CD14-positive monocyte (primary cell): ENCODE measurements at regions not wholly inside any gene's neighbourhood (a gene's known extent, or its start where the extent isn't known, plus 50 kb on each side); places are given as distances from the start of the nearest gene placed in this dataset.

Source experiments
- DNase-seq, 3 donors: peaks; one replicate each; pipeline ENCODE4 v3.0.0-alpha.2; 2011 to 2022
- H2AFZ ChIP-seq: 2 replicates; pipeline ENCODE4 v1.6.0; 2012; ENCODE audit warnings: mild to moderate bottlenecking, low read depth, low read length, inconsistent platforms; ENCODE audit not compliant: insufficient read depth, poor library complexity, severe bottlenecking
- H3K27ac ChIP-seq, 2 donors: 1 replicate in 1 of 2; 2 replicates in 1 of 2; pipeline ENCODE4 v1.5.1; 2012 to 2013; ENCODE audit warnings: low read length in 2 of 2, control low read depth in 1 of 2, inconsistent platforms in 1 of 2, low read depth in 1 of 2, mild to moderate bottlenecking in 1 of 2
- H3K27me3 ChIP-seq, 2 donors: one replicate each; pipeline versions ENCODE4 v1.6.0 to v1.6.1; 2011 to 2013; ENCODE audit warnings: low read length in 2 of 2; ENCODE audit not compliant: control insufficient read depth in 2 of 2, insufficient read depth in 2 of 2
- H3K36me3 ChIP-seq, 2 donors: replicated peaks in 1 of 2; 1 replicate in 1 of 2; 2 replicates in 1 of 2; pipeline versions ENCODE4 v1.5.1 to v1.6.1; 2012 to 2013; ENCODE audit warnings: low read length in 2 of 2, control low read depth in 1 of 2, inconsistent platforms in 1 of 2, mild to moderate bottlenecking in 1 of 2; ENCODE audit not compliant: insufficient read depth in 2 of 2, control insufficient read depth in 1 of 2
- H3K4me1 ChIP-seq, 2 donors: 1 replicate in 1 of 2; 2 replicates in 1 of 2; pipeline versions ENCODE4 v1.5.1 to v1.6.1; 2012 to 2013; ENCODE audit warnings: low read length in 2 of 2, control low read depth in 1 of 2, inconsistent platforms in 1 of 2, mild to moderate bottlenecking in 1 of 2, moderate library complexity in 1 of 2; ENCODE audit not compliant: insufficient read depth in 2 of 2, control insufficient read depth in 1 of 2
- H3K4me2 ChIP-seq: replicated peaks from 2 replicates; pipeline ENCODE3; 2012; ENCODE audit warnings: low read length, moderate library complexity, mild to moderate bottlenecking; ENCODE audit not compliant: poor library complexity, severe bottlenecking; ENCODE audit errors: extremely low read depth
- H3K4me3 ChIP-seq, 3 experiments: fragments of 200-600 bp in 1 of 3; sonication (generic) in 1 of 3; replicated peaks in 1 of 3; 1 replicate in 2 of 3; 2 replicates in 1 of 3; pipeline ENCODE4 v1.5.1; 2011 to 2013; ENCODE audit warnings: low read length in 3 of 3, mild to moderate bottlenecking in 3 of 3, control low read depth in 2 of 3, low read depth in 2 of 3, inconsistent platforms in 1 of 3, moderate library complexity in 1 of 3
- H3K79me2 ChIP-seq: 2 replicates; pipeline ENCODE4 v1.6.0; 2012; ENCODE audit warnings: mild to moderate bottlenecking, control low read depth, inconsistent platforms, low read length, moderate library complexity; ENCODE audit not compliant: insufficient read depth
- H3K9ac ChIP-seq: 2 replicates; pipeline ENCODE4 v1.6.0; 2017; ENCODE audit warnings: low read length, mild to moderate bottlenecking; ENCODE audit not compliant: insufficient read depth, poor library complexity, severe bottlenecking
- H3K9me3 ChIP-seq, 2 donors: replicated peaks in 1 of 2; 1 replicate in 1 of 2; 2 replicates in 1 of 2; pipeline versions ENCODE4 v1.5.1 to v1.6.1; 2012 to 2013; ENCODE audit warnings: low read length in 2 of 2, control low read depth in 1 of 2; ENCODE audit not compliant: control insufficient read depth in 1 of 2, insufficient read depth in 1 of 2
- H4K20me1 ChIP-seq: 2 replicates; pipeline ENCODE4 v1.6.0; 2012; ENCODE audit warnings: mild to moderate bottlenecking, low read length, control low read depth, moderate library complexity; ENCODE audit not compliant: insufficient read depth
- H3K27ac Mint-ChIP-seq, 7 donors: one replicate each; pipeline ENCODE4 v1.8.0; 2020; ENCODE audit warnings: mild to moderate bottlenecking in 7 of 7, mixed read lengths in 7 of 7, moderate library complexity in 6 of 7, inconsistent platforms in 2 of 7
- H3K27me3 Mint-ChIP-seq, 3 donors: one replicate each; pipeline ENCODE4 v1.8.0; 2021 to 2022; ENCODE audit warnings: low read depth in 3 of 3, mild to moderate bottlenecking in 3 of 3, mixed read lengths in 3 of 3, moderate library complexity in 3 of 3, inconsistent platforms in 1 of 3
- H3K36me3 Mint-ChIP-seq, 2 donors: one replicate each; pipeline ENCODE4 v1.8.0; 2020; ENCODE audit warnings: mixed read lengths in 2 of 2, inconsistent platforms in 1 of 2, mild to moderate bottlenecking in 1 of 2
- H3K4me1 Mint-ChIP-seq: one replicate; pipeline ENCODE4 v1.8.0; 2020; ENCODE audit warnings: mild to moderate bottlenecking, mixed read lengths
- H3K4me3 Mint-ChIP-seq, 2 donors: one replicate each; pipeline ENCODE4 v1.8.0; 2020; ENCODE audit warnings: mild to moderate bottlenecking in 2 of 2, mixed read lengths in 2 of 2, moderate library complexity in 1 of 2
- H3K9me3 Mint-ChIP-seq, 7 donors: one replicate each; pipeline ENCODE4 v1.8.0; 2020 to 2022; ENCODE audit warnings: mixed read lengths in 7 of 7, mild to moderate bottlenecking in 6 of 7, moderate library complexity in 6 of 7, inconsistent platforms in 2 of 7
- WGBS: methylation state at CpG from one replicate; pipeline ENCODE4 v1.1.5; 2013; ENCODE audit warnings: missing lambda C conversion rate; ENCODE audit not compliant: insufficient coverage; 5-methylcytosine and 5-hydroxymethylcytosine counted together
- intact Hi-C, 2 donors: fragments of 100-400 bp; cut with micrococcal nuclease; formaldehyde crosslinking; loops; one replicate each; pipeline versions ENCODE4 v1.15.0 to v1.15.1; 2023
- TF ChIP-seq, protein P1 (sequence below): fragments of 200-600 bp; IDR thresholded peaks from one replicate; pipeline ENCODE4 v1.8.0; 2022; ENCODE audit warnings: antibody characterized with exemption, mild to moderate bottlenecking

DNA sequence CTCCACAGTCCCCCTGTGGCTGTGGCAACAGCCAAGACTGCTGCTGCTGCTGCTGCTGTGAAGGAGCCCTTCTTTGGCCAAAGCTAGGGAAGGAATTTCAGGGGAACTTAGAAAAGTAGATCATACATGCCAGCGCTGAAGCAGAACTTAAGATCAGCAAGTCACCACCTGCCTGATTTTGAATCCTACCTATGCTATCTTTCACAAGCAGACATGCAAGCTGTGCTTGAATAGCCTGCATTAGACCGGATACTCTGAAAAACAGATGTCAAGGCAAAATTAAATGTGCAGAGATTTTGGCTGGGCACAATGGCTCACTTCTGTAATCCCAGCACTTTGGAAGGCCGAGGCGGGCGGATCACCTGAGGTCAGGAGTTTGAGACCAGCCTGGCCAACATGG is 99.3 kb upstream of the ZNF366 start:
- Histone ChIP-seq H3K9me3 (no peaks in the 10 kb centered on the region), H2AFZ (no peak overlapping the region), H4K20me1 (no peaks in the 10 kb centered on the region), H3K36me3 (no peaks in the 10 kb centered on the region), H3K27ac (no peak overlapping the region), H3K4me3 (no peak overlapping the region), H3K4me2 (no peak overlapping the region), H3K4me1 (no peaks in the 10 kb centered on the region), H3K9ac (no peak overlapping the region), H3K79me2 (no peaks in the 10 kb centered on the region), H3K27me3 (no peaks in the 10 kb centered on the region)
- no peak overlapping the region for H3K27ac Mint-ChIP-seq
- H3K9me3 Mint-ChIP-seq = peaks cover 0 to 2% (median 0%) of the 10 kb centered on the region in 7 donors
- WGBS = 100% methylated on average over 2 of the region's 5 CpGs
- DNase-seq = no peak
- H3K27me3 Mint-ChIP-seq = peaks cover 0 to 8% (median 2%) of the 10 kb centered on the region in 3 donors
- TF ChIP-seq, protein P1, sequence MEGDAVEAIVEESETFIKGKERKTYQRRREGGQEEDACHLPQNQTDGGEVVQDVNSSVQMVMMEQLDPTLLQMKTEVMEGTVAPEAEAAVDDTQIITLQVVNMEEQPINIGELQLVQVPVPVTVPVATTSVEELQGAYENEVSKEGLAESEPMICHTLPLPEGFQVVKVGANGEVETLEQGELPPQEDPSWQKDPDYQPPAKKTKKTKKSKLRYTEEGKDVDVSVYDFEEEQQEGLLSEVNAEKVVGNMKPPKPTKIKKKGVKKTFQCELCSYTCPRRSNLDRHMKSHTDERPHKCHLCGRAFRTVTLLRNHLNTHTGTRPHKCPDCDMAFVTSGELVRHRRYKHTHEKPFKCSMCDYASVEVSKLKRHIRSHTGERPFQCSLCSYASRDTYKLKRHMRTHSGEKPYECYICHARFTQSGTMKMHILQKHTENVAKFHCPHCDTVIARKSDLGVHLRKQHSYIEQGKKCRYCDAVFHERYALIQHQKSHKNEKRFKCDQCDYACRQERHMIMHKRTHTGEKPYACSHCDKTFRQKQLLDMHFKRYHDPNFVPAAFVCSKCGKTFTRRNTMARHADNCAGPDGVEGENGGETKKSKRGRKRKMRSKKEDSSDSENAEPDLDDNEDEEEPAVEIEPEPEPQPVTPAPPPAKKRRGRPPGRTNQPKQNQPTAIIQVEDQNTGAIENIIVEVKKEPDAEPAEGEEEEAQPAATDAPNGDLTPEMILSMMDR = no peak
- H3K4me1 Mint-ChIP-seq = peaks cover 4% of the 10 kb centered on the region
- H3K4me3 Mint-ChIP-seq = no peak overlapping the region
- no peaks in the 10 kb centered on the region for H3K36me3 Mint-ChIP-seq
- intact Hi-C loops = loop anchor here in 1 of 2 donors (10.0 kb wide), 1 partner anchor 208 kb away; the partner anchor contains the start of gene TNPO1

DNA sequence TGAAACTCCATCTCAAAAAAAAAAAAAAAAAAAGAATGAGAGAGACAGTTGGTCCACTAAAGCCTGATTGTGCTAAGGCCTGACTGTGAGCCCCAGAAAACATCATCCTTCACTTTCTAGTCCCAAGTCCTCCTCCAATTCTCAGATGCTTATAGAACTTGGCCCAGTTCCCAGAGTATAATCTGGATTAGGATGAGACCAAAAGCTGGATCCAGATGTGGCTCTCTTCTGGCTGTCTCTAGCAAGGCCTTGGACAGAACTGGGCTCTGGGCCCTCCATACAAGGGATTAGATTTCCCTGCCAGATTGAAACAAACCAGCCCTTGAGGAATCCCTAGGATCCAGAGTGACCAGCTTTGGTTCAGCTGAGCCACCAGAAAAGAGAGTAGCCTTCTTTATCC is 98.4 kb upstream of the ZNF366 start:
- no peak overlapping the region for H3K4me3 ChIP-seq
- no peaks in the 10 kb centered on the region for H4K20me1 ChIP-seq
- H3K27ac ChIP-seq = no peak overlapping the region
- no peaks in the 10 kb centered on the region for H3K79me2 ChIP-seq
- H3K4me3 Mint-ChIP-seq = no peak overlapping the region
- no peak overlapping the region for H2AFZ ChIP-seq
- no peaks in the 10 kb centered on the region for H3K36me3 ChIP-seq
- H3K9ac ChIP-seq = no peak overlapping the region
- H3K4me1 ChIP-seq = peaks cover 0 to under 1% of the 10 kb centered on the region in 2 donors
- no peak overlapping the region for H3K4me2 ChIP-seq
- no peaks in the 10 kb centered on the region for H3K4me1 Mint-ChIP-seq
- H3K27ac Mint-ChIP-seq = no peak overlapping the region
- H3K9me3 ChIP-seq = no peaks in the 10 kb centered on the region
- H3K9me3 Mint-ChIP-seq = peaks cover 0 to 2% (median 0%) of the 10 kb centered on the region in 7 donors
- H3K27me3 ChIP-seq = no peaks in the 10 kb centered on the region
- H3K36me3 Mint-ChIP-seq = no peaks in the 10 kb centered on the region
- peaks cover 0 to 8% (median 0%) of the 10 kb centered on the region in 3 donors for H3K27me3 Mint-ChIP-seq
- no peak for DNase-seq
- TF ChIP-seq, protein P1 = no peak
- intact Hi-C loops = loop anchor here in 1 of 2 donors (10.0 kb wide), 1 partner anchor 209 kb away; the partner anchor contains the start of gene TNPO1
